HG03159 (cell line): ENCODE measurements at regions not wholly inside any gene's neighbourhood (a gene's known extent, or its start where the extent isn't known, plus 50 kb on each side); places are given as distances from the start of the nearest gene placed in this dataset.

Source experiments
- ATAC-seq: cut with Tn5 transposase; IDR thresholded peaks from one replicate; pipeline ENCODE4 v1.9.1; 2021; ENCODE audit warnings: mild to moderate bottlenecking, moderate library complexity; ENCODE audit not compliant: unreplicated experiment

DNA sequence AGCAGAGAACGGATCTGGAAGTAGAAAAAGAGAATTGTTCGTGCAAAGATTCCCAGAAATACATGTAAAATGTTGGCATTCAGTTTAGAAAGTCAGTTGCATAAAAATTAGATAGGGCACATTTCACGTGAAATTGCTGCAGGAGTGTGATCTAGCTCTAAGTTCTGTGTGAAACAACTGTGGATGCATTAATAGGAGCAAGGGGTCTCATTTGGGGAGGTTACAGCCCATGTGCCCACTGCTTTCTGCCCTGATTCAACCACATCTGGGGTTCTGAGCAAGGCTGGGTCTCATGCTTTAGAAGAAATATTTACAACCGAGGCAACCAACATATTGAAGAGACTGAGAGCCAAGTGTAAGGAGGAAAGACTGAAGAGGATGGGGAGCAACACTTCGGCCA, 639.0 kb downstream of the BCOR start:
- ATAC-seq, result no peak

DNA sequence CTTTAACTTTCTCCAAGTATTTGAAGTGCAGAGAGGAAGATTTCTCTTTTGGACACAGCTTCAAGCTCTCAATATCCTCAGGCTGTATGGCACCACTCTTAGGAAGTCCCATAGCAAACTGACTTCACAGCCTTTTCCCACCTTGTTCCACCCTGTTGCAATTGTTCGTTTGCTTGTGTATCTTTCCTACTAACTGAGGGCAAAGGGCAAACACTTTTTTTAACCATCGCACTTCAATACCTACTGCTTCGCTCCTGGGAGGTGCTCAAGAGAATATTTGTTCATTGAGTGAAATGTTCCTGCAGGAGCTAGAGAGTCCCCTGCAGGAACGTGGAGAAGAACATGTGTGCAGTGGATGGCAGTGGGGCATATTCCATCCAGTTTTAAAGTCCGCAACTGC, 638.6 kb downstream of the BCOR start:
- no peak for ATAC-seq

DNA sequence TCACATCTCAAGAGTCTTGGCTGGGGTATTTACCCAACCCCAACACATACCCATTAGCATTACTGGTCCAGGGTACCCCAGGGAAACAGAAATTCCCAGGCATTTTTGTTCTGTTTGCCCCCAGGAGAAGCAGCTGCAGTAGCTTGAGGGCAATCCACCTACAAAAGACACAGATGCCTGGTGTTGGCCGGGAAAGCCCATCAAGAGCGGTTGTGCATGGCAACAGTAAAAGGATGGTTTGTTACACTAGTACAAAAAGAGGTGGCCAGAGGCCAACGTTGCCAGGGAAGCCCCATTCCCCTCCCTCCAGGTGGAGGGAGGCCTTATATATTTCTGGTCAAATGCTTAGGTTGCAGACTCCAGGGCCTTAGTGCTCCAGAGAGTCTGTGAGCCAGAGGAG, 637.8 kb downstream of the BCOR start:
- ATAC-seq, result no peak

DNA sequence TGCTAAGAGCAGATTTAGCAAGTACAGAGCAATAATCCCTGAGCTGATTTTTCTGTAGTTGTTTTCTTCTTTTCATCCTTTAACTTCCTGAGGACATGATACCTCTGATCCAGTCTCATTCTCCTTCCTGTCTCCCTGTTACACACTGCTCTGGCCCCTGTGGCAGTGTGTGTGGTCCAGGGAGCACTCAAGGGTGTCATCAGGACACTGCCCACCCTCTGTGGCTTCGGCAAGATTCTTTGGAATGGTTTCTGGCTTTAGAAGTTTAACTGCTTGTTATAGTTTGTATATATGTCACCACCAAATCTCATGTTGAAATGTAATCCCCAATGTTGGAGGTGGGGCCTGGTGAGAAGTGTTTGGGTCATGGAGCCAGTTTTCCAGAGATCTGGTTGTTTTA, 637.3 kb downstream of the BCOR start:
- ATAC-seq, result no peak

DNA sequence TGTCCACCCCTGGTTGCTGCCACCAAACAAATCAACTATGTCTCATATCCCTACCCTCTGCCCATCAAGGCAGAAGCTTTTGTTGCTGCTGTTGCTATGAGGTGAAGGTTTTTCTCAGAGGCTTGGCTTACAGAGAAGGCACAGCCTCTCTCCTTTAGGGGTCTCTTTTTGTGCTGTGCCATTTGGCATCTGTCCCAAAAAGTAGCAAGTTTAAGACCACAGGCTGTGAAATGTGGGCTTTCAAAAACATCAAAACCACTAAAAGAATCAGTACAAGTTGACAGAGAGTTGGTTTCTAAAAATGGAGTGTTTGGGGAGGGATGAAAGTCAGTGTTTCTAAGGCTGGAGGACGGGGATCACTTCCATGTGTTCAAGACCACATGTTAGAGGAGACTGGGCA, 634.9 kb downstream of the BCOR start:
- no peak for ATAC-seq

DNA sequence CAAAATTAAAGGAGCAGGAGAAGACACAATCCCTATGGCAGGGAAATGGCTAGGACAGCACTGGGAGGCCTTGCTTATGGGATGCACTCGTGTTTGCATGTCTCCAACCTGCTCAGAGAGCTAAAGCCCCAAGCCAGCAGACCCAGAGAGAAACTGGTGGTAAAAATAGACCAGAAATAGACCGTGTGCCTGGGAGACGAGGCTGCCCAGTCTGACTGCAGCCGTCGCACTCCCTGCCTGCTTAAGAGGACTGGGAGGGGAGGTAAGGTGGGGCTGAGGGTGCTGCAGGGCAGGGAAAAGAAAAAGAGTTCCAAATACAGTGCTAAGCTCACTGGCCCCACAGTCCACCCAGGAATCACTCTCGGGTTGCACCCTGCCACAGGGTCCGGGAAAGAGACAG, 633.5 kb downstream of the BCOR start:
- ATAC-seq, result no peak

DNA sequence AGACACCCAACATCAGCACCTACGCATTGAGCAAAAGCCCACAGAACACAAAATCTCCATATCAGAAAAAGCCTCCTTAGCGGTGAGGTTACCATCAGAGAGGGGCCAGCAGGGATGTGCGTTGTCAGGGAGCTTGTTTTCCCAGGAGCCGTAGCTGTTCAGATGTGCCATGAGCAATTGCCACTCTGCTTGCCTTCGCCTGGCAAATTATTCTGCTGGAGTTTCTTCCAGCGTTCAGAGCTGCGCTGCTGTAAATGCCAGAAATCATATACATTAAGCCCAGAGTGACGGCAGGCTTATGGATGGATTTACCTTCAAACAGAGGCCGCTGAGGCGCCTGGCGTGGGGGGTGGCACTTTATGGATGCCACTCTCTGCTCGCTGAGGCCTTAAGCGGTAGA, 632.3 kb downstream of the BCOR start:
- no peak for ATAC-seq

DNA sequence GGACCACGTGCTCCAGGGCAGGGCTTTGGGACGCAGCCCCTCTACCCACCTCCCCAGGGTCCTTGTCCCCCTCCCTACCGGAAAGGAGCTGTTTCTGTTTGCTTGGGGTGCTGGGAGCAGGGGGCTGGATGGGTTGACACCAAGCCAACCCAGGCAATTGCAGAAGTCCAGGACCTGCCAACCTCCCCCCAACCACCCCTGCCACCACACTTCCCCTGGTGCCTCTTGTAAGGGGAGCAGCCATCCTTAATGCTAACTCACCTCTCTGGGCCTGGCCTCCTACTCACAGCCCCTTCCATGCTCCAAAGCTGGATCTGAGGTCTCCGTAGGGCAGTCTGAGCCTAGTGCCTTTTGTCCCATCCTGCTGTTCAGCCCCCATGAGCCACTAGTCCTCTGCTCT, 631.9 kb downstream of the BCOR start:
- no peak for ATAC-seq

DNA sequence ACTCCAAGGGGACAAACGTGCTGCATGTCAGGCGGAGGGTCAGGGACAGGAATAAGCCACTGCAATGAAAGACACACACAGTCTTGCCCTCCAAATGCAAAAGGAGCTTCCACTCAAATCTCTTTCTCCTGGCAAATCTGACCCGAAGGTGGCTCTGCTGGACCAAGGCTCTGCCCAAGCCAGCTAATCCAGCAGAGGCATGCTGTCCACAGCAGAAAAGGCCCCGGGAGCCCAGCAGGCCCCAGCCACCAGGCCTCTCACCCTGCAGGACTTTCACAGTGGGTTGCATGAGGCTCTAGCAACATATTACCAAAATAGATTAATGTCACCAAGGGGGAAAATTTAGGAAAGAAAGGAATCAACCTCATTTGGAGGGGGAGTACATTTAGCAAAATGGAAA, 628.6 kb downstream of the BCOR start:
- no peak for ATAC-seq

DNA sequence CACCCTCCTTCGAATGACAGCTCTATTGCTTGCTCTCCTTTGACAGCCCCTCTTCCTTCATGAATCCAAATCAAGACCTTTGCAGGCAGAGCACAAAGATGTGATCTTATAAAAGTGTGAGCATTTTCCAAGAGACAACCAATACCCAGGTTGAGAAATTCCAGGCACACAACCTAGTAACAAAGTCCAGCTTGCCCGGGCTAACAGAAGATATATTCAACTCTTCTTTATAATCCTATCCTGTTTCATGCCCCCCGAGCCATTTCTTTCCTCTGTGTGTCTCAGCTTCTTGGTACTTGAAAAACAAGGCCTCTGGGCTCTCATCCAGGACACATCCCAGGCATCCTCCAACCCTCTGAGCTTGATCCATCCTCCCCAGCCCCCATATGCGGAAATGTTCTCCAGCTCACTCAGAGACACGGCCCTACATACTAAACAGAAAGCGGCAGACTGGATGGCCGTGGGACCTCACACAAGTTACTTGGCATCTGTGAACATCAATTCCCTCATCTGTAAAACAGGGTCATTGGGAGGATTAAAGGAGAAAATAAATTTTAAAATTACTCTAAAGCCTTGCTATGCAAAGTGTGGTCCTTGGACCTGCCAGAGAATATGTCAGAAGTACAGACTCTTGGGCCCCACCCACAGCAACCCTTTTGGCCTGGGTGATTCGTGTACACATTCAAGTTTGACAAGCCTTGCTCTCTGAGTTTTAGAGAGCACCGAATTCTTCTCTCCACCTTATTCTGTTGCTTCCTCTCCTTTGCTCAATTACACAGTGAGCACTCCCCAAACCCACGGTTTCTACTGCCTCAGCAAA, 627.0 kb downstream of the BCOR start:
- no peak for ATAC-seq

DNA sequence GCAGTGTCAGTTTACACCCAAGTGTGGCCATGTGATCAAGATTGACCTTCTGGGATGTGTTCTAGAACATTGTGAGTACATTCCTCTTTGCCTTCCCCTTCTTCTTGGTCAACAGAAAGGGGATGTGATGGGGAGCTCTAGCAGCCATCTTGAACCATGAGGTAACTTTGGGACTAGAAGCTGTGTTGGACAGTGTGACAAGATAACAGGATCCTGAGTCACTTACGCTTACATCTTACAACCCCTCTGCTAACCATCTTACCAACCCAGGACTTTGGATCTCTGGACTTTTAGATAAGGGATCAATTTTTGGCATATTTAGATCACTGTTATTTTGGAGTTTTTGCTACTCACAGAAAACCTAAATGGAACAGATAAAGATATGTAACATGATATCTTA, 625.6 kb downstream of the BCOR start:
- ATAC-seq, result no peak

DNA sequence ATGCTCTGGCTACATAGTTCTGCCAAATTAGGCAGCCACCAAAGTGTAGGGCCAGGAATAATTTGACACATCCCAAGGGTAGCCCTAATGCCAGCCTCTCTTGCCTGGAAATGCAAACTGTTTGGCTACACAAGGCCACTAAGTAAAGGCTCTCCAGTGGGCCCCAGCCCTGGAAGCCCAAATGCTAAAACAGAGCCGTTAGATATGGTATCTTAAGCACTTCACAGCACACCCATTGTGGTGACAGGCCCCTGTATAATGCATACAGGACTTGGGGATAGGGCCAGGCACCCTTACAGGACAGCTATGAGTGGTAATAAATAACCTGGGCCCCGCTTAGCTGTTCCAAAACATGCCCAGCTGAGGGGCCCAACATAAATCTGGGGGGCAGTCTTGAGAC, 623.9 kb downstream of the BCOR start:
- no peak for ATAC-seq

DNA sequence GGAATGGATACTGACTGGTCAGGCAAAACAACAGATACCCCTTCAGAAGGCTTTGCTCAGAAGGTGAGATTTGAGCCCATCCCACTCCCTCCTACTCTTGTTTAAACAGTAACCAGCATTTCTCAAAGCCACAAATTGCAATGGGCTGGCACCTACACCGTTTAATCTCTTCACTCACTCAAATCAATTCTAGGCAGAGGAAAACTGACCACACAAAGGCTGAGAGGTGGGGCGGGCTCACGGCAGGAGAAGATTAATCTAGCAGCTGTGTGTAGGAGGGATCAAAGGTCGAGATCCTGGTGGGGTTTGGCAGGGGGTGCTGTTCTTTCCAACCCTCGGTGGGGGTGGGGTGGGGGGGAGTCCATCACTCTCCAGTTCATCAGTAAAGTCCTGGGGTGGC, 622.4 kb downstream of the BCOR start:
- ATAC-seq, result no peak

DNA sequence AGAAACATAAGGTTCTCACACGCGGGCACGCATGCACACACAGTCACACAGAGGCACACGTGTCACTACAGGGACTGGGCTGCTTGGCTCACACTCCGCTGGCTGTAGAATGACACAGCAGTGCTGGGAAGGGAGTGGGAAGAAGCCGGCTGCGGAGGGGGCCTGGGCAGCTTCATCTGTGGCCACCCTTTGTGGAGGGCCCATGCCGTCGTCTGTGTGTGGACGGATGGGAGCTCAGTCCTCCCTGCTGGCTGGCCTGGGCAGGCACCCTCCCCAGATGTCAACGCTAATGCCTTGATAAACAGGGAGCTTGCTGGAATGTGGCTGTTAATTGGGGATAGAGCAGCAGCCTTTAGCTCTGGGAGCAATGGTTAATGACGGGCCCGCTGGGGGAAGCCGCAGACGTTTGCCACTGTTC, 621.1 kb downstream of the BCOR start:
- ATAC-seq, result no peak

DNA sequence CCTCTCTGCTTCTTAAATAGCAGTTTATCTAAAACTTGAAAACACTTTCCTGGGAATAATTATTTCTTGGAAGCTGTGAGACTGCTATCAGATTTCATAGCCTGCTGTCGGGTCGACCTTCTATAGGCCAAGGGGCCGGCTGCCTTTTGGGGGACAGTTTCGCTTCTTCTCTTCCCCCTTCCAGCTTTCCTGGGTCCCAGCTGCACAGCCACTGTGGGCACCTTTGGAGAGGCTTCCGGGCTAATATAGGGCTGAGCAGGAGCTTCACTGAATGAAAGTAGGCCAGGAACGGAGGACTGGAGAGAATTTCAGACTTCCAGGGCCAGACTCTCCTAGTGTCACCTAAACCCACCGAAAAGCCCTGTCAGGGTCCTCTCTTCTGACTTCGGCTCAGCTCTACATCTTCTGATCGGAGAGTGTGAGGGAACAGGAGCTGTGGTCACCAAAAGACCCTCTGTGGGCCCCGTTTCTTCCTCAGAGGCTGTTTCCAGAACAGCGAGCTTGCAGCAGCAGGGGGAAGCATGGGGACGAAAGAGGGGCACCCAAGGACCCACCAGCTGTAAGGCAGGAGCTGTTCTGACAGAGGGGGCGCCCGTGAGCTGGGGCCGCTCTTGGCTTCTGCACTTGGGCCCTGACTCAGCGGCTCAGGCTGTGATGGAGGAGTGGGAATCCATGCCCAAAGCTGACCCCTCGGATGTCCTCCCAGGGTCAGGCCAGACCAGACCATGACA, 620.6 kb downstream of the BCOR start:
- ATAC-seq, result no peak

DNA sequence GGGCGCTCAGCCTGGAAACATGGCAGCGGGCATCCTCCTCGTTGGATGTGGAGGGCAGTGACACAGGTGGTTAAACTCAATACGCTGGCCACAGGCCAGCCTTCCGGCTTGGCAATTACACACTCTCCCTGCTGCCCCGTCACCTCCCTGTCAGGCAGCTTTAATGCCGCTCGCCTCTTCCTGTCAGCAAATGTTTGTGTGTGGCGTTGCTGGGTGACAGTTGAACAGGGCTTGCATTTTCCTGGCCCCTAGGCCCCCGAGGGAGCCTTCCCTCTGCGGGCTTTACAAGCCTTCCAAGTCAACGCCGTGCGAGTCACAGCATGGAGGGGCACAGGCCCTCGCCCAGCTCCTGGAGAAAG, 620.0 kb downstream of the BCOR start:
- no peak for ATAC-seq

DNA sequence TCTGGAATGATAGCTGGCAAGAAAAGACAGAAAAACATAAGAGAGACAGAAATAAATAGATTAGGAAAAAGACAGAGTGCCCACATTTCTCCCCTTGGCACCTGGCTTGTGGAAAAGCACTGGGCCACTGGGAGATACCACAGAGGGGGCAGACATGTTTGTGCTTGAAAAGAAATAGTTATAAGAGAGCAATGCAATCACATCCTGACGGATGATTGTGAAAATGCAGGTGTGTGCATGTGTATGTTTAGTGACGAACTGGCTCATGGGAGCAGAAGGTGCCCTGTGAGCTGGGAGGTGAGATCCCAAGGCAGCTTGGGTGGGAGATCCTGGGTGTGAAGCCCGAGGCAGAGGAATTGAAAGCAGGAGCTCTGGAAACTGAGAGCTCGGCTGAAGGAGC, 617.9 kb downstream of the BCOR start:
- ATAC-seq, result no peak

DNA sequence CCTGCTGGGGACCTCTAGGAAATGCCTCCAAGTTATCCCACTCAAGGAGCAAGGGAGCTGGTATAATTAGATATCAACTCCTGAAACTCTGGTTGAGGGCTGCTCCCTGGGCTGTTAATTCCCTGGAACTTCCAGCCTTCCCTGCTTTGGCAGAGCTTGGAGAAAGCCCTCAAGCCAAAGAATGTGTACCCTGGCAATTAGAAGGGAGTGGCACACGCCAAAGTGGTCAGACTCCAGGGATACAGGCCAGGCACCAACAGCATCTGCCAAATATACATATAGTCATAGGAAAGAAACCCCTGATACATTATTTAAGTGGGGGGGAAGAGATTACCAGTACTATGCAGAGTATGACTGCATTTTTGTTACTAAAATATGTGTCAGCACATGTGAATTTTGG, 616.8 kb downstream of the BCOR start:
- no peak for ATAC-seq

DNA sequence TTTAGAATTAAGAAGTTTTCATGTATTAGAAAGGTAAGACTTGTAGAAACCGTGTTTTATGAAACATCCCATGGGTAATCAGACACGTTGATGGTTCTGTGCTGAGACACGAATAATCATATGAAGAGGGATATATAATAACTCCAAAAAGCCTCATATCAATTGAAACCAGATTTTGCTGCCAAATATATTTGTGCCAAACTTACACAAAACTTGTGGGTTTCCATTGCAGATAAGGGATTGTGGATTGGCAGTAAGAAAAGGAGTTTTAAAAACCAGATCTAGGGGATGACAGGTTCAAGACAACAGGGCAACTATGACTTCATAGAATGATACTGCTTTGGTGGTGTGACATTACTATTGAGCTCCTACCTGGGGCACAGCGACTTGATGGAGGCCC, 616.1 kb downstream of the BCOR start:
- ATAC-seq, result no peak

DNA sequence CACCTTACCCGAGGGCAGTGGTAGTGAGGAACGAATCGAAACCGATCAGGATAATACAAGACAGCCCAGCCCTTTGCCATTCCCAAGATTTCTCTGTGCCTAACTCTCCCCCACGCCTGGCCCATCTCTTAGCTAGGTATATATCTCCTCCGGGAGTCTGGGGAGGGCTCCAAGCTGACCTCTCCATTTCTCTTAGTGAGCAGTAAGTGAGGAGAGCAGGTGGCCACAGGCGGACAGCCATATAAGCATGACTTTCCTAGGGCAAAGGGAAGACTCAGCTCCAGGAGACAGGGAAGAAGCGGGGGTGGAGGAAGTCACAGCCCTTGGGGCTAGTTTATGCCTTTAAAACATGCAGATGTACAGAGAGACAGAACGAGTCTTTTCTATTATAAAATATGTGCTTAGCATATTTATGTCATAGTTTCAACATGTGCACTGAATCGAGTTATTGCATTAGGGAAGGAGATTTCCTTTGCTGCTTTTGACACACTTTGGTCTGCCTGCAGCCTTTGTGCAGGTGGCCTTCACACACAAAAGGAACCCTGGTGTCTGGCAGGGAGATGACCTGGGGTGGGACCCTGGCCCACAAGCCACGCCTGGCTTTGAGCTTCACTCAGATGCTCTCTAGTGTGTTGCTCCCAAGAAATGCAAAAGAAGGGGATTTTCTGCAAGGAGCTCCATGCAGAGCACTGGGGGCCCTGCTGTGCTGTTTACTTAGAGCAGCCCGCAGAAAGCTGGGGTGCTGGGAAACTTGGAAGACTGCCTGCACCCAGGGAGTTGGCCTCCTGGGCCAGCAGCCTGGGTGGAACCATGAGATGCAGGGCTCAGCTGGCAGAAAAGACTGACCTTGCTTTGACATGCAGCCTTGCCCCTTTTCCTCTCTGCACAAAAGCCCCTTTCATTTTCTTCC, 613.3 kb downstream of the BCOR start:
- ATAC-seq, result no peak

DNA sequence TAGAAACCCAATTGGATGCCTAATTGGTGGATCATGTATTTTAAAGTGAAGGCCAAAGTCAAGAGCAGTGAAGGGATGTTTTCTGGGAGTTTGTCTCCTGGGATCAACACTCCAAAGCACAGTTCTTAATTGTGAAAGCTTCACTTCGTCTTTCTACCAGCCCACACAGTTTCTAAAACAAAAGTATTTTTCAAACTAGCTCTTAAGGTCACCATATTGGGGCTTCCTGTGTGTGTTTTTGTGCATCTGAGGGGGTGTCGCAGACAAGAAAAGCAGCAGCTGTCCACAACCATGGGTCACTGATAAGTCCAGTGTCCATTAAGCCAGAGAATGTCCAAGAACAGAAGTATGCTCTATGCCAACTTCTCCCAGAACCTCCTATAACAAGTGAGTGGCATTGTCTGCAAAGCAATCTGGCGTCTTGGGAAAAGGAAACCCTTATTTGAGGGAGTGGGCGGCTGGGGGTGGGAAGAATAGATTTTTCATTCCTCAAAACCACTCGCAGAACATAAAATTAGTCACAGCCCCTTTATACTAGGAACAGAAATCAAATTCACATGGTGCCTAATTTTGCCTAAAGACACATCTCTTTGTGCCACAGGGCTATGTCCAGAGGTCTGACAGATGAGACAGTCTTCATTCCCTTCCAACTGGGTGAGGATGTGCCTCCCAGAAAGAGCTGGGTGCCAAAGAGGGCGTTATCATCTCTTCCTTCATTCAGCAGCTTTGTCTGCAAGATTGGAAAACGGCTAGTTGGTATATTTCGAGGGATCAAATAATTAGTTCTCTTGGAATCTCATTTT, 610.4 kb downstream of the BCOR start:
- ATAC-seq, result no peak
